ENCODE measurements at regions not wholly inside any gene's neighbourhood (a gene's known extent, or its start where the extent isn't known, plus 50 kb on each side); places are given as distances from the start of the nearest gene placed in this dataset.

DNA sequence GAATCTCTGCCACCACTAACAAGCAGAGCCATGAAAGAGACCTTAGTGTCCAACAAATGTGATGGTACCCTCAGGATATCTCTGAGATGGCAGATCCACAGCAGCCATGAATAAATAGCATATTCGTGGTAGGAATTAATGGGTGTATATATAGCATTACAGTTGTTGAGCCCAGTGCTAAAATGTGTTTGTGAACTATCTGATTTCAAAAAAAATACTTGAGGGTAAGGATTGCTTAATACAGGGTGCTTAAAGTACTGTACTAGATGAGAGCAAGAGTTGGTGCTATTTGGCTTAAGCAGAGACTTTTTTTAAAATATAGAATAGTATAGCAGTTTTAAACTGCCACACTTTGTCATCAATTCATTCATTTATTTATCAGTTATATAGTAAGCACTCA, 101.5 kb upstream of the GALNT5 start:
- TF ChIP-seq CTCF (IDR thresholded peaks at IDR 0.05; ENCODE audit: low read depth, low read length, poor library complexity, severe bottlenecking) (no peak), EZH2phosphoT487 (IDR thresholded peaks at IDR 0.05; ENCODE audit: borderline replicate concordance, low read length) (no peak)

All from DOHH2 (cell line).